ENCODE measurements at regions not wholly inside any gene's neighbourhood (a gene's known extent, or its start where the extent isn't known, plus 50 kb on each side); places are given as distances from the start of the nearest gene placed in this dataset.

- no peaks in the 10 kb centered on the region for H3K36me3 ChIP-seq (ENCODE audit: control insufficient read depth, insufficient read depth, low read length)
- H3K4me1 ChIP-seq (ENCODE audit: control insufficient read depth, insufficient read depth, low read length), result no peaks in the 10 kb centered on the region
- H3K27me3 ChIP-seq (ENCODE audit: control insufficient read depth, insufficient read depth, low read length), result no peaks in the 10 kb centered on the region
- no peak overlapping the region for H3K27ac ChIP-seq (ENCODE audit: low read depth, low read length)
- H3K4me3 ChIP-seq (ENCODE audit: low read length), result no peak overlapping the region
- no peak overlapping the region for H3K9ac ChIP-seq (ENCODE audit: low read length)
Observed at GRCh38 chr3:176522436-176522835, 674.8 kb downstream of the TBL1XR1 start.

GRCh38 chr3:176521531-176522175, 675.6 kb downstream of the TBL1XR1 start:
- no peaks in the 10 kb centered on the region for H3K36me3 ChIP-seq (ENCODE audit: control insufficient read depth, insufficient read depth, low read length)
- no peak overlapping the region for H3K9ac ChIP-seq (ENCODE audit: low read length)
- H3K27ac ChIP-seq (ENCODE audit: low read depth, low read length), result no peak overlapping the region
- H3K4me1 ChIP-seq (ENCODE audit: control insufficient read depth, insufficient read depth, low read length), result no peaks in the 10 kb centered on the region
- H3K4me3 ChIP-seq (ENCODE audit: low read length), result no peak overlapping the region
- no peaks in the 10 kb centered on the region for H3K27me3 ChIP-seq (ENCODE audit: control insufficient read depth, insufficient read depth, low read length)

- Histone ChIP-seq H3K27ac (ENCODE audit: low read depth, low read length) (no peak overlapping the region), H3K9ac (ENCODE audit: low read length) (no peak overlapping the region), H3K36me3 (ENCODE audit: control insufficient read depth, insufficient read depth, low read length) (no peaks in the 10 kb centered on the region), H3K27me3 (ENCODE audit: control insufficient read depth, insufficient read depth, low read length) (no peaks in the 10 kb centered on the region), H3K4me3 (ENCODE audit: low read length) (no peak overlapping the region), H3K4me1 (ENCODE audit: control insufficient read depth, insufficient read depth, low read length) (no peaks in the 10 kb centered on the region)
Observed at GRCh38 chr3:176514297-176514696, 683.0 kb downstream of the TBL1XR1 start.

- Histone ChIP-seq H3K4me3 (ENCODE audit: low read length) (no peak overlapping the region), H3K9ac (ENCODE audit: low read length) (no peak overlapping the region), H3K27me3 (ENCODE audit: control insufficient read depth, insufficient read depth, low read length) (no peaks in the 10 kb centered on the region), H3K4me1 (ENCODE audit: control insufficient read depth, insufficient read depth, low read length) (no peaks in the 10 kb centered on the region), H3K36me3 (ENCODE audit: control insufficient read depth, insufficient read depth, low read length) (no peaks in the 10 kb centered on the region), H3K27ac (ENCODE audit: low read depth, low read length) (no peak overlapping the region)
Observed at GRCh38 chr3:176513604-176514003, 683.7 kb downstream of the TBL1XR1 start.

GRCh38 chr3:176512037-176512436, 685.2 kb downstream of the TBL1XR1 start:
- H3K27me3 ChIP-seq (ENCODE audit: control insufficient read depth, insufficient read depth, low read length), result no peaks in the 10 kb centered on the region
- no peak overlapping the region for H3K4me3 ChIP-seq (ENCODE audit: low read length)
- no peaks in the 10 kb centered on the region for H3K36me3 ChIP-seq (ENCODE audit: control insufficient read depth, insufficient read depth, low read length)
- no peaks in the 10 kb centered on the region for H3K4me1 ChIP-seq (ENCODE audit: control insufficient read depth, insufficient read depth, low read length)
- no peak overlapping the region for H3K27ac ChIP-seq (ENCODE audit: low read depth, low read length)
- H3K9ac ChIP-seq (ENCODE audit: low read length), result no peak overlapping the region

GRCh38 chr3:176510097-176510496, 687.2 kb downstream of the TBL1XR1 start:
- Histone ChIP-seq H3K9ac (ENCODE audit: low read length) (no peak overlapping the region), H3K27ac (ENCODE audit: low read depth, low read length) (no peak overlapping the region), H3K27me3 (ENCODE audit: control insufficient read depth, insufficient read depth, low read length) (no peaks in the 10 kb centered on the region), H3K4me3 (ENCODE audit: low read length) (no peak overlapping the region), H3K36me3 (ENCODE audit: control insufficient read depth, insufficient read depth, low read length) (no peaks in the 10 kb centered on the region), H3K4me1 (ENCODE audit: control insufficient read depth, insufficient read depth, low read length) (no peaks in the 10 kb centered on the region)

GRCh38 chr3:176505878-176506621, 691.2 kb downstream of the TBL1XR1 start:
- no peaks in the 10 kb centered on the region for H3K36me3 ChIP-seq (ENCODE audit: control insufficient read depth, insufficient read depth, low read length)
- no peaks in the 10 kb centered on the region for H3K27me3 ChIP-seq (ENCODE audit: control insufficient read depth, insufficient read depth, low read length)
- H3K9ac ChIP-seq (ENCODE audit: low read length), result no peak overlapping the region
- H3K4me1 ChIP-seq (ENCODE audit: control insufficient read depth, insufficient read depth, low read length), result no peaks in the 10 kb centered on the region
- H3K4me3 ChIP-seq (ENCODE audit: low read length), result no peak overlapping the region
- H3K27ac ChIP-seq (ENCODE audit: low read depth, low read length), result no peak overlapping the region

- no peaks in the 10 kb centered on the region for H3K27me3 ChIP-seq (ENCODE audit: control insufficient read depth, insufficient read depth, low read length)
- H3K4me3 ChIP-seq (ENCODE audit: low read length), result no peak overlapping the region
- H3K4me1 ChIP-seq (ENCODE audit: control insufficient read depth, insufficient read depth, low read length), result no peaks in the 10 kb centered on the region
- no peak overlapping the region for H3K27ac ChIP-seq (ENCODE audit: low read depth, low read length)
- H3K9ac ChIP-seq (ENCODE audit: low read length), result no peak overlapping the region
- no peaks in the 10 kb centered on the region for H3K36me3 ChIP-seq (ENCODE audit: control insufficient read depth, insufficient read depth, low read length)
Observed at GRCh38 chr3:176491084-176491483, 706.2 kb downstream of the TBL1XR1 start.

- no peak overlapping the region for H3K4me3 ChIP-seq (ENCODE audit: low read length)
- no peaks in the 10 kb centered on the region for H3K4me1 ChIP-seq (ENCODE audit: control insufficient read depth, insufficient read depth, low read length)
- no peak overlapping the region for H3K27ac ChIP-seq (ENCODE audit: low read depth, low read length)
- no peaks in the 10 kb centered on the region for H3K36me3 ChIP-seq (ENCODE audit: control insufficient read depth, insufficient read depth, low read length)
- H3K27me3 ChIP-seq (ENCODE audit: control insufficient read depth, insufficient read depth, low read length), result no peaks in the 10 kb centered on the region
- no peak overlapping the region for H3K9ac ChIP-seq (ENCODE audit: low read length)
Observed at GRCh38 chr3:176490357-176490756, 706.9 kb downstream of the TBL1XR1 start.

- no peak overlapping the region for H3K9ac ChIP-seq (ENCODE audit: low read length)
- H3K27me3 ChIP-seq (ENCODE audit: control insufficient read depth, insufficient read depth, low read length), result no peaks in the 10 kb centered on the region
- H3K27ac ChIP-seq (ENCODE audit: low read depth, low read length), result no peak overlapping the region
- no peaks in the 10 kb centered on the region for H3K4me1 ChIP-seq (ENCODE audit: control insufficient read depth, insufficient read depth, low read length)
- H3K4me3 ChIP-seq (ENCODE audit: low read length), result no peak overlapping the region
- no peaks in the 10 kb centered on the region for H3K36me3 ChIP-seq (ENCODE audit: control insufficient read depth, insufficient read depth, low read length)
Observed at GRCh38 chr3:176479248-176479647, 718.0 kb downstream of the TBL1XR1 start.

GRCh38 chr3:176469694-176470205, 727.5 kb downstream of the TBL1XR1 start:
- Histone ChIP-seq H3K27me3 (ENCODE audit: control insufficient read depth, insufficient read depth, low read length) (no peaks in the 10 kb centered on the region), H3K36me3 (ENCODE audit: control insufficient read depth, insufficient read depth, low read length) (no peaks in the 10 kb centered on the region), H3K4me3 (ENCODE audit: low read length) (no peak overlapping the region), H3K9ac (ENCODE audit: low read length) (no peak overlapping the region), H3K27ac (ENCODE audit: low read depth, low read length) (no peak overlapping the region), H3K4me1 (ENCODE audit: control insufficient read depth, insufficient read depth, low read length) (no peaks in the 10 kb centered on the region)

- Histone ChIP-seq H3K4me3 (ENCODE audit: low read length) (no peak overlapping the region), H3K4me1 (ENCODE audit: control insufficient read depth, insufficient read depth, low read length) (no peaks in the 10 kb centered on the region), H3K9ac (ENCODE audit: low read length) (no peak overlapping the region), H3K36me3 (ENCODE audit: control insufficient read depth, insufficient read depth, low read length) (no peaks in the 10 kb centered on the region), H3K27ac (ENCODE audit: low read depth, low read length) (no peak overlapping the region), H3K27me3 (ENCODE audit: control insufficient read depth, insufficient read depth, low read length) (no peaks in the 10 kb centered on the region)
Observed at GRCh38 chr3:176463610-176464009, 733.7 kb downstream of the TBL1XR1 start.

- H3K4me3 ChIP-seq (ENCODE audit: low read length), result no peak overlapping the region
- H3K4me1 ChIP-seq (ENCODE audit: control insufficient read depth, insufficient read depth, low read length), result no peaks in the 10 kb centered on the region
- H3K27me3 ChIP-seq (ENCODE audit: control insufficient read depth, insufficient read depth, low read length), result no peaks in the 10 kb centered on the region
- H3K9ac ChIP-seq (ENCODE audit: low read length), result no peak overlapping the region
- no peak overlapping the region for H3K27ac ChIP-seq (ENCODE audit: low read depth, low read length)
- H3K36me3 ChIP-seq (ENCODE audit: control insufficient read depth, insufficient read depth, low read length), result no peaks in the 10 kb centered on the region
Observed at GRCh38 chr3:176447369-176447768, 749.9 kb downstream of the TBL1XR1 start.

Data from rectal smooth muscle tissue (tissue), 1 donor.